GM12878 (cell line): ENCODE measurements at regions not wholly inside any gene's neighbourhood (a gene's known extent, or its start where the extent isn't known, plus 50 kb on each side); places are given as distances from the start of the nearest gene placed in this dataset.

Source experiments
- ATAC-seq: fragments of 200-7000 bp; cut with Tn5 transposase; 3 replicates; pipeline ENCODE4 v1.9.1; 2020; ENCODE audit warnings: mild to moderate bottlenecking, moderate library complexity
- BruUV-seq: library from RNA; stranded (reverse); fragments of 400-500 nt; replicated peaks from 2 replicates; lab custom pipeline; 2021; lab: Mats Ljungman, UMichigan
- CTCF ChIA-PET: fragments of 300-600 bp; sonication (Branson Sonifier 250); formaldehyde crosslinking; extraction: SDS; loops from one replicate; lab custom pipeline; 2021; ENCODE audit warnings: inconsistent platforms; lab: Yijun Ruan, JAX
- POLR2A ChIA-PET: fragments of 350-600 bp; formaldehyde crosslinking; extraction: SDS; loops from one replicate; lab custom pipeline; 2021; ENCODE audit warnings: inconsistent platforms; lab: Charles Lee
- RAD21 ChIA-PET: fragments of 300-600 bp; sonication (Branson Sonifier 250); formaldehyde crosslinking; loops from one replicate; lab custom pipeline; 2023; ENCODE audit warnings: antibody characterized with exemption; ENCODE audit not compliant: unreplicated experiment; lab: Charles Lee
- SMC1A ChIA-PET: fragments of 300-600 bp; sonication (Branson Sonifier 250); formaldehyde crosslinking; loops from one replicate; lab custom pipeline; 2023; ENCODE audit not compliant: unreplicated experiment, uncharacterized antibody; lab: Charles Lee
- DNase-seq: peaks from one replicate; pipeline ENCODE4 v3.0.0-alpha.2; 2011; ENCODE audit warnings: low read depth, low spot score
- FAIRE-seq: peaks from 3 replicates; lab custom pipeline; 2011; peaks lifted over from hg19 to GRCh38; lab: Jason Lieb, UNC
- H2AFZ ChIP-seq: 2 replicates; pipeline ENCODE4 v1.6.0; 2011; ENCODE audit warnings: low read depth, low read length, control low read depth; ENCODE audit not compliant: control insufficient read depth
- H3K27ac ChIP-seq: 2 replicates; pipeline ENCODE4 v1.5.1; 2011; ENCODE audit warnings: control low read depth; ENCODE audit not compliant: control insufficient read depth, insufficient read depth
- H3K27me3 ChIP-seq, 2 experiments: replicated peaks in 1 of 2; 2 replicates each; pipeline versions ENCODE4 v1.6.0 to v1.6.1; 2011; ENCODE audit warnings: low read length in 1 of 2; ENCODE audit not compliant: control insufficient read depth in 2 of 2, insufficient read depth in 2 of 2
- H3K36me3 ChIP-seq, 2 experiments: 2 replicates each; pipeline ENCODE4 v1.5.1; 2011; ENCODE audit warnings: low read length in 1 of 2; ENCODE audit not compliant: control insufficient read depth in 2 of 2, insufficient read depth in 2 of 2
- H3K4me1 ChIP-seq: 2 replicates; pipeline ENCODE4 v1.6.1; 2011; ENCODE audit warnings: mild to moderate bottlenecking, low read length, moderate library complexity, mixed read lengths; ENCODE audit not compliant: control insufficient read depth, insufficient read depth
- H3K4me2 ChIP-seq: 2 replicates; pipeline ENCODE4 v1.6.0; 2011; ENCODE audit warnings: control low read depth; ENCODE audit not compliant: control insufficient read depth, insufficient read depth
- H3K4me3 ChIP-seq: fragments of 200-600 bp; sonication (generic); 2 replicates; pipeline ENCODE4 v1.5.1; 2016
- H3K79me2 ChIP-seq: 2 replicates; pipeline ENCODE4 v1.6.0; 2011; ENCODE audit warnings: low read length; ENCODE audit not compliant: control insufficient read depth, insufficient read depth
- H3K9ac ChIP-seq: 2 replicates; pipeline ENCODE4 v1.8.0; 2011; ENCODE audit warnings: low read length, control low read depth, mixed read lengths; ENCODE audit not compliant: control insufficient read depth, insufficient read depth
- H3K9me3 ChIP-seq: replicated peaks from 3 replicates; pipeline ENCODE4 v1.5.1; 2011; ENCODE audit warnings: mild to moderate bottlenecking, low read length; ENCODE audit not compliant: control insufficient read depth, insufficient read depth
- H4K20me1 ChIP-seq: 2 replicates; pipeline ENCODE4 v1.6.0; 2011; ENCODE audit not compliant: control insufficient read depth, insufficient read depth
- CEBPB ChIP-seq, 2 experiments: fragments of 150-350 bp in 1 of 2; IDR thresholded peaks; 2 replicates each; pipeline ENCODE4 v1.6.1; 2012 to 2014; ENCODE audit warnings: low read depth in 2 of 2, low read length in 2 of 2, borderline replicate concordance in 1 of 2, inconsistent platforms in 1 of 2
- ELK1 ChIP-seq: IDR thresholded peaks from 2 replicates; pipeline ENCODE4 v1.6.1; 2012; ENCODE audit warnings: low read depth, low read length, improper control_type of control experiment
- IRF4 ChIP-seq: IDR thresholded peaks from 2 replicates; pipeline ENCODE4 v1.6.1; 2011; ENCODE audit warnings: low read depth, low read length
- MAX ChIP-seq: IDR thresholded peaks from 2 replicates; pipeline ENCODE4 v1.6.1; 2012; ENCODE audit warnings: low read depth, low read length, improper control_type of control experiment
- MEF2A ChIP-seq: IDR thresholded peaks from 2 replicates; pipeline ENCODE4 v1.6.1; 2011; ENCODE audit warnings: low read depth, mild to moderate bottlenecking, low read length, moderate library complexity; ENCODE audit not compliant: insufficient read depth
- NRF1 ChIP-seq: conservative IDR thresholded peaks from 2 replicates; pipeline ENCODE4 v1.6.1; 2011; ENCODE audit warnings: mild to moderate bottlenecking, low read depth, low read length, improper control_type of control experiment
- PAX8 ChIP-seq: fragments of 450-650 bp; IDR thresholded peaks from 2 replicates; pipeline ENCODE4 v1.6.1; 2017; ENCODE audit warnings: mild to moderate bottlenecking, moderate library complexity
- YBX1 ChIP-seq: fragments of 450-650 bp; IDR thresholded peaks from 2 replicates; pipeline ENCODE4 v1.6.1; 2016; ENCODE audit warnings: antibody characterized with exemption
- ZNF24 ChIP-seq: fragments of 450-650 bp; IDR thresholded peaks from 2 replicates; pipeline ENCODE4 v1.6.1; 2017; ENCODE audit warnings: antibody characterized with exemption, mild to moderate bottlenecking
- WGBS: methylation state at CpG from one replicate; pipeline ENCODE4 v1.1.6; 2016; ENCODE audit warnings: low lambda C conversion rate; ENCODE audit not compliant: insufficient replicate concordance, insufficient coverage; ENCODE audit errors: missing lambda C conversion rate; 5-methylcytosine and 5-hydroxymethylcytosine counted together
- in situ Hi-C: fragments of 300-500 bp; cut with MboI; formaldehyde crosslinking; loops from 9 replicates; pipeline ENCODE4 v1.14.3; 2018; ENCODE audit warnings: mixed read lengths
- intact Hi-C: fragments of 100-400 bp; cut with micrococcal nuclease; formaldehyde crosslinking; loops from one replicate; pipeline ENCODE4 v1.14.2; 2022; ENCODE audit not compliant: unreplicated experiment
- TF ChIP-seq, protein P1 (sequence below): fragments of 450-650 bp; conservative IDR thresholded peaks from 2 replicates; pipeline ENCODE4 v1.6.1; 2017; ENCODE audit warnings: mild to moderate bottlenecking, moderate library complexity

DNA sequence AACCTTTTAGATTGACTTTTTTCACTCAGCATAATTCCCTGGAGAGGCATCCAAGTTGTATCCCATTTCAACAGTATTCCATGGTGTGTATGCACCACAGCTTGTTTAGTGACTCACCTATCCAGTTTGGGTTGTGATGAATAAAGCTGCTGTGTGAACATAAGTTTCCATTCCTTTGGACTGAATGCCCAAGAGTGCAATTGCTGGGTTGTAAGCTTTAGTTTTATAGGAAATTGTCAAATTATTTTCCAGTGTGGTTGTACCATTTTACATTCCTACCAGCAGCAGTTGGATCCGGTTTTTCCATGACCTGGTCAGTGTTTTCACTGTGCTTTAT is 60.9 kb upstream of the TMED7 start:
- peaks cover 0 to 3% of the 10 kb centered on the region in 2 experiments; a peak in 1 of 4 replicates for H3K27me3 ChIP-seq
- TF ChIP-seq, protein P1, sequence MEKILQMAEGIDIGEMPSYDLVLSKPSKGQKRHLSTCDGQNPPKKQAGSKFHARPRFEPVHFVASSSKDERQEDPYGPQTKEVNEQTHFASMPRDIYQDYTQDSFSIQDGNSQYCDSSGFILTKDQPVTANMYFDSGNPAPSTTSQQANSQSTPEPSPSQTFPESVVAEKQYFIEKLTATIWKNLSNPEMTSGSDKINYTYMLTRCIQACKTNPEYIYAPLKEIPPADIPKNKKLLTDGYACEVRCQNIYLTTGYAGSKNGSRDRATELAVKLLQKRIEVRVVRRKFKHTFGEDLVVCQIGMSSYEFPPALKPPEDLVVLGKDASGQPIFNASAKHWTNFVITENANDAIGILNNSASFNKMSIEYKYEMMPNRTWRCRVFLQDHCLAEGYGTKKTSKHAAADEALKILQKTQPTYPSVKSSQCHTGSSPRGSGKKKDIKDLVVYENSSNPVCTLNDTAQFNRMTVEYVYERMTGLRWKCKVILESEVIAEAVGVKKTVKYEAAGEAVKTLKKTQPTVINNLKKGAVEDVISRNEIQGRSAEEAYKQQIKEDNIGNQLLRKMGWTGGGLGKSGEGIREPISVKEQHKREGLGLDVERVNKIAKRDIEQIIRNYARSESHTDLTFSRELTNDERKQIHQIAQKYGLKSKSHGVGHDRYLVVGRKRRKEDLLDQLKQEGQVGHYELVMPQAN, result no peak
- no peak for TF ChIP-seq NRF1
- no peak for TF ChIP-seq YBX1
- no peak for TF ChIP-seq IRF4
- FAIRE-seq (no peak), ATAC-seq (no peak), DNase-seq (no peak)
- in situ Hi-C loops (no loop called here), intact Hi-C loops (no loop called here)
- H4K20me1 ChIP-seq, result no peaks in the 10 kb centered on the region
- H3K36me3 ChIP-seq, result no peaks in the 10 kb centered on the region
- no peaks in the 10 kb centered on the region for H3K4me1 ChIP-seq
- no TSS peak for BruUV-seq
- ChIA-PET SMC1A (no interaction called here), RAD21 (no interaction called here), POLR2A (no interaction called here), CTCF (no interaction called here)
- no peak overlapping the region for H2AFZ ChIP-seq
- H3K27ac ChIP-seq, result no peak overlapping the region
- no peak overlapping the region for H3K9ac ChIP-seq
- WGBS, result 6% methylated on average over 1 of the region's 1 CpG
- no peak overlapping the region for H3K4me3 ChIP-seq
- H3K79me2 ChIP-seq, result no peaks in the 10 kb centered on the region
- no peaks in the 10 kb centered on the region for H3K9me3 ChIP-seq
- H3K4me2 ChIP-seq, result no peak overlapping the region

DNA sequence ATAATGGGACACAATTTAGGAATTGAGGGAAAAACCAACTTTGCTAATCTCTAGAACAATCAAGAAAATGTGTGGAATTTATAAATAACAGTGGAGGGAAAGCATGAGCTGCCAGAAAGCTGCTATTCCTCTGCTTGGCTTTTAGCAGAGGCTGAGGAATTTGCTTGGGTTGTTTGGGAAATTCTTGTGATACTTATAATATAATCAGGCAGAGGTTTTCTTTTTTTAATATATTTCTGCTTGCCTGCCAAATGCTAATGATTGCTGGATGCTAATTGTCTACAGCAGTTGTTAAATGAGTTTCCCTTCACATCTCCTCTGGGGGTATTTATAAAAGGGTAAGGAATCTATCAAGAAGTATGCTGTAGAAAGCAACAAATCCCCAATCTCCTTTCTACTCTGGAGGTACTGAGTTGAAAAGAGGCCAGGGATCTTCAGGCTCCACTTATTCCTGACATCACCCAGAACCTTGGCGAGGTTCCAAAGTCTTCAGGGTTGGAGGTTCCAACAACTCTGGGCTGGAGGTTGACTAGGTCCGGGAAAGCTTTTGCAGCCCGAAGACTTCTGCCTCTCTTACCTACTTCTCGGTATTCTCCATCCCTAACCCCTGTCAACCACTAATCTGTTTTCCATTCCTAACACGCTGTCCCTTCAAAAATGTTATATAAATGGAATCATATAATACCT is 60.4 kb upstream of the TMED7 start:
- intact Hi-C loops, result no loop called here
- H3K4me1 ChIP-seq, result no peaks in the 10 kb centered on the region
- no peak overlapping the region for H3K27ac ChIP-seq
- no peaks in the 10 kb centered on the region for H3K36me3 ChIP-seq
- H4K20me1 ChIP-seq, result no peaks in the 10 kb centered on the region
- no peaks in the 10 kb centered on the region for H3K9me3 ChIP-seq
- SMC1A ChIA-PET, result no interaction called here
- in situ Hi-C loops, result no loop called here
- no peak for DNase-seq
- H3K4me2 ChIP-seq, result no peak overlapping the region
- H2AFZ ChIP-seq, result no peak overlapping the region
- no peaks in the 10 kb centered on the region for H3K79me2 ChIP-seq
- H3K9ac ChIP-seq, result no peak overlapping the region
- POLR2A ChIA-PET, result no interaction called here
- no TSS peak for BruUV-seq
- TF ChIP-seq ZNF24 (no peak), CEBPB (IDR thresholded peaks at IDR 0.05; ENCODE audit: borderline replicate concordance in 1 of 2, low read depth in 2 of 2, low read length in 2 of 2) (no peak), MEF2A (no peak), ELK1 (no peak), MAX (no peak), PAX8 (no peak)
- no peak for FAIRE-seq
- CTCF ChIA-PET, result no interaction called here
- RAD21 ChIA-PET, result no interaction called here
- H3K27me3 ChIP-seq, result peaks cover 0 to 3% of the 10 kb centered on the region in 2 experiments; a peak in 1 of 4 replicates
- no peak for ATAC-seq
- 36% methylated on average over 5 of the region's 5 CpGs for WGBS
- H3K4me3 ChIP-seq, result no peak overlapping the region
